HL-60 (cell line): ENCODE measurements at regions not wholly inside any gene's neighbourhood (a gene's known extent, or its start where the extent isn't known, plus 50 kb on each side); places are given as distances from the start of the nearest gene placed in this dataset.

Experiments
- DNase-seq, 2 experiments: peaks; one replicate each; pipeline ENCODE4 v3.0.0-alpha.2; 2010 to 2020; ENCODE audit warnings: low read depth in 1 of 2, low spot score in 1 of 2
- H3K27ac ChIP-seq: fragments of 250-450 bp; sonication (Bioruptor Pico); replicated peaks from 2 replicates; pipeline ENCODE4 v1.5.1; 2020; ENCODE audit warnings: mild to moderate bottlenecking, moderate library complexity
- H3K27me3 ChIP-seq: fragments of 250-450 bp; sonication (Bioruptor Pico); 2 replicates; pipeline ENCODE4 v1.5.1; 2021; ENCODE audit warnings: mild to moderate bottlenecking, moderate library complexity; ENCODE audit not compliant: insufficient read depth, poor library complexity, severe bottlenecking
- H3K4me3 ChIP-seq: replicated peaks from 2 replicates; pipeline ENCODE4 v1.5.1; 2011; ENCODE audit warnings: mild to moderate bottlenecking, control low read depth, low read length; ENCODE audit not compliant: insufficient read depth
- CTCF ChIP-seq: IDR thresholded peaks from one replicate; pipeline ENCODE4 v1.5.1; 2011; ENCODE audit warnings: low read length, control low read depth, inconsistent platforms; ENCODE audit not compliant: insufficient read depth
- GABPA ChIP-seq: IDR thresholded peaks from 2 replicates; pipeline ENCODE4 v1.6.1; 2012; ENCODE audit warnings: low read depth
- POLR2AphosphoS5 ChIP-seq: IDR thresholded peaks from 2 replicates; pipeline ENCODE4 v1.6.1; 2012; ENCODE audit warnings: low read depth
- SPI1 ChIP-seq: IDR thresholded peaks from 2 replicates; pipeline ENCODE4 v1.6.1; 2012; ENCODE audit warnings: low read depth, mild to moderate bottlenecking, borderline replicate concordance
- TF ChIP-seq, protein P1 (sequence below): IDR thresholded peaks from 2 replicates; pipeline ENCODE4 v1.6.1; 2012; ENCODE audit warnings: low read depth; ENCODE audit not compliant: insufficient replicate concordance

DNA sequence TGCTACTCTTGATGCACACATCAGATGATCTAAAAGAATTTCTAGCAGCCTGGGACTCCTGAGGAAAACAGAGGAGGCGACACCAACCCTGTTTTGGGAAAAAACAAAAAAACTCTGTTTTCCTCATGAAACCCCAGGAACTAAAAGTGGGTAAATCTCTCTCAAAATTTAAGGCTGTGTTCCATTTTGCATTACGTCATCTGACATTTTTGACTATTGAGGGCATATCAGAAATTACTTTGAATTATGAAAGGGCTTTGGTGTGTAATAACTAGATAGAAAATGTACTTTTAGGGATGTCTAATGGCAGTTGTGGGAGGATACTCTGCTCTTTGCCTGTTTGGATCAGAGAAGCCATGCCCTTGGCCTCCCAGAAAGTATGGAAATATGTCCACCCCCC lies 963.0 kb downstream of the CNTNAP5 start:
- Histone ChIP-seq H3K4me3 (no peak overlapping the region), H3K27ac (no peak overlapping the region), H3K27me3 (no peaks in the 10 kb centered on the region)
- TF ChIP-seq CTCF = no peak
- no peak for TF ChIP-seq POLR2AphosphoS5
- TF ChIP-seq GABPA = no peak
- TF ChIP-seq, protein P1, sequence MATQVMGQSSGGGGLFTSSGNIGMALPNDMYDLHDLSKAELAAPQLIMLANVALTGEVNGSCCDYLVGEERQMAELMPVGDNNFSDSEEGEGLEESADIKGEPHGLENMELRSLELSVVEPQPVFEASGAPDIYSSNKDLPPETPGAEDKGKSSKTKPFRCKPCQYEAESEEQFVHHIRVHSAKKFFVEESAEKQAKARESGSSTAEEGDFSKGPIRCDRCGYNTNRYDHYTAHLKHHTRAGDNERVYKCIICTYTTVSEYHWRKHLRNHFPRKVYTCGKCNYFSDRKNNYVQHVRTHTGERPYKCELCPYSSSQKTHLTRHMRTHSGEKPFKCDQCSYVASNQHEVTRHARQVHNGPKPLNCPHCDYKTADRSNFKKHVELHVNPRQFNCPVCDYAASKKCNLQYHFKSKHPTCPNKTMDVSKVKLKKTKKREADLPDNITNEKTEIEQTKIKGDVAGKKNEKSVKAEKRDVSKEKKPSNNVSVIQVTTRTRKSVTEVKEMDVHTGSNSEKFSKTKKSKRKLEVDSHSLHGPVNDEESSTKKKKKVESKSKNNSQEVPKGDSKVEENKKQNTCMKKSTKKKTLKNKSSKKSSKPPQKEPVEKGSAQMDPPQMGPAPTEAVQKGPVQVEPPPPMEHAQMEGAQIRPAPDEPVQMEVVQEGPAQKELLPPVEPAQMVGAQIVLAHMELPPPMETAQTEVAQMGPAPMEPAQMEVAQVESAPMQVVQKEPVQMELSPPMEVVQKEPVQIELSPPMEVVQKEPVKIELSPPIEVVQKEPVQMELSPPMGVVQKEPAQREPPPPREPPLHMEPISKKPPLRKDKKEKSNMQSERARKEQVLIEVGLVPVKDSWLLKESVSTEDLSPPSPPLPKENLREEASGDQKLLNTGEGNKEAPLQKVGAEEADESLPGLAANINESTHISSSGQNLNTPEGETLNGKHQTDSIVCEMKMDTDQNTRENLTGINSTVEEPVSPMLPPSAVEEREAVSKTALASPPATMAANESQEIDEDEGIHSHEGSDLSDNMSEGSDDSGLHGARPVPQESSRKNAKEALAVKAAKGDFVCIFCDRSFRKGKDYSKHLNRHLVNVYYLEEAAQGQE = no peak
- TF ChIP-seq SPI1 = no peak
- DNase-seq = no peak

DNA sequence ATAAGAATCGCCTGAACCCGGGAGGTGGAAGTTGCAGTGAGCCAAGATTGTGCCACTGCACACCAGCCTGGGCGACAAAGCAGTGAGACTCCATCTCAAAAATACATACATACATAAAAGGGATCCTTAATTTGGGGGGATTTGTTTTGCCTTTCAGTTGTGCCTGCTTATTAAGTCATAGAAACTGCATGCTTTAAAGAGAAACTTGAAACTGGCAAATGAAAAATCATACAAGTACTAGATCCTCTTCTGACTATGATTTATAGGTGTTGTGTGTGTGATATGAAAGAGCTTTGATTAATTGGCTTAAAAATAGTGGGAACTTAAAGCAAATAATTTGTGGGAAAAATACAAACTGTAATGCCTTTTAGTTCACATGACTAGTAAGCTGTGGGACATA lies 963.7 kb downstream of the CNTNAP5 start:
- H3K27ac ChIP-seq = no peak overlapping the region
- no peak overlapping the region for H3K4me3 ChIP-seq
- no peaks in the 10 kb centered on the region for H3K27me3 ChIP-seq
- TF ChIP-seq CTCF = no peak
- TF ChIP-seq SPI1 = no peak
- TF ChIP-seq GABPA = no peak
- no peak for TF ChIP-seq POLR2AphosphoS5
- TF ChIP-seq, protein P1 = no peak
- DNase-seq = no peak

- no peaks in the 10 kb centered on the region for H3K27me3 ChIP-seq
- no peak overlapping the region for H3K27ac ChIP-seq
- H3K4me3 ChIP-seq = no peak overlapping the region
- no peak for DNase-seq
- TF ChIP-seq, protein P1 = no peak
- TF ChIP-seq CTCF (no peak), GABPA (no peak), SPI1 (no peak), POLR2AphosphoS5 (no peak)
Observed at GRCh38 chr2:124993809-124994208, 968.7 kb downstream of the CNTNAP5 start.
